Breast epithelium (tissue), 4 donors: ENCODE measurements at regions not wholly inside any gene's neighbourhood (a gene's known extent, or its start where the extent isn't known, plus 50 kb on each side); places are given as distances from the start of the nearest gene placed in this dataset.
"Not testable (repeated sequence)": the region's sequence is repeated elsewhere in the genome, so short reads cannot be mapped to it uniquely, and the experiment has no call there.

Experiments used
- DNase-seq, 2 donors: peaks; one replicate each; pipeline ENCODE4 v3.0.0-alpha.2; 2019; ENCODE audit warnings: low spot score in 2 of 2
- H3K27ac ChIP-seq, 2 donors: fragments of 200-600 bp; sonication (generic) in 1 of 2; one replicate each; pipeline ENCODE4 v1.5.1; 2016 to 2019; ENCODE audit warnings: mild to moderate bottlenecking in 1 of 2
- H3K27me3 ChIP-seq, 2 donors: fragments of 200-600 bp; sonication (generic) in 1 of 2; one replicate each; pipeline versions ENCODE4 v1.5.1 to v1.6.0; 2017 to 2019; ENCODE audit warnings: control low read depth in 1 of 2, mild to moderate bottlenecking in 1 of 2
- H3K36me3 ChIP-seq: fragments of 200-600 bp; one replicate; pipeline ENCODE4 v1.5.1; 2019
- H3K4me1 ChIP-seq, 2 donors: fragments of 200-600 bp; sonication (generic); one replicate each; pipeline ENCODE4 v1.5.1; 2016 to 2019; ENCODE audit warnings: control low read depth in 1 of 2
- H3K4me3 ChIP-seq, 3 donors: fragments of 200-600 bp; sonication (generic); 1 replicate in 2 of 3; 2 replicates in 1 of 3; pipeline ENCODE4 v1.5.1; 2016 to 2019; ENCODE audit warnings: mild to moderate bottlenecking in 3 of 3, moderate library complexity in 2 of 3
- H3K9me3 ChIP-seq, 2 donors: fragments of 200-600 bp; sonication (generic) in 1 of 2; one replicate each; pipeline ENCODE4 v1.5.1; 2016 to 2019; ENCODE audit warnings: control low read depth in 1 of 2
- CTCF ChIP-seq, 3 donors: fragments of 450-650 bp; IDR thresholded peaks; one replicate each; pipeline ENCODE4 v1.5.1; 2016 to 2017; ENCODE audit warnings: antibody characterized with exemption in 3 of 3, mild to moderate bottlenecking in 3 of 3, moderate library complexity in 3 of 3
- POLR2A ChIP-seq: fragments of 450-650 bp; IDR thresholded peaks from one replicate; pipeline ENCODE4 v1.6.1; 2016; ENCODE audit warnings: antibody characterized with exemption, mild to moderate bottlenecking, moderate library complexity
- POLR2AphosphoS5 ChIP-seq, 3 donors: sonication (generic); formaldehyde crosslinking; IDR thresholded peaks; one replicate each; pipeline ENCODE4 v1.6.1; 2017; ENCODE audit warnings: antibody characterized with exemption in 3 of 3
- intact Hi-C: fragments of 100-400 bp; cut with DNase I; formaldehyde crosslinking; loops from one replicate; pipeline ENCODE4 v1.15.1; 2023; ENCODE audit warnings: low total_unique reads

GRCh38 chr3:81072591-81072990 lies 688.9 kb downstream of the GBE1 start:
- Histone ChIP-seq H3K27me3 (no peaks in the 10 kb centered on the region), H3K9me3 (no peaks in the 10 kb centered on the region), H3K4me3 (no peak overlapping the region), H3K36me3 (no peaks in the 10 kb centered on the region), H3K4me1 (no peaks in the 10 kb centered on the region), H3K27ac (no peak overlapping the region)
- no peak for TF ChIP-seq POLR2A
- no peak for TF ChIP-seq POLR2AphosphoS5 (IDR thresholded peaks at IDR 0.05)
- TF ChIP-seq CTCF (IDR thresholded peaks at IDR 0.05), result no peak
- intact Hi-C loops, result no loop called here
- DNase-seq, result no peak

- H3K36me3 ChIP-seq, result no peaks in the 10 kb centered on the region
- intact Hi-C loops, result no loop called here
- H3K4me1 ChIP-seq, result no peaks in the 10 kb centered on the region
- no peak overlapping the region for H3K4me3 ChIP-seq
- no peaks in the 10 kb centered on the region for H3K9me3 ChIP-seq
- TF ChIP-seq POLR2A (no peak), POLR2AphosphoS5 (IDR thresholded peaks at IDR 0.05) (no peak), CTCF (IDR thresholded peaks at IDR 0.05) (no peak)
- no peak overlapping the region for H3K27ac ChIP-seq
- DNase-seq, result no peak
- no peaks in the 10 kb centered on the region for H3K27me3 ChIP-seq
Measured at GRCh38 chr3:81068546-81068945, 692.9 kb downstream of the GBE1 start.

GRCh38 chr3:81063896-81064295 lies 697.5 kb downstream of the GBE1 start:
- intact Hi-C loops, result no loop called here
- no peak overlapping the region for H3K27ac ChIP-seq
- TF ChIP-seq POLR2A (no peak), POLR2AphosphoS5 (IDR thresholded peaks at IDR 0.05) (no peak), CTCF (IDR thresholded peaks at IDR 0.05) (no peak)

GRCh38 chr3:81051133-81051532 lies 710.3 kb downstream of the GBE1 start:
- not testable (repeated sequence) for H3K9me3 ChIP-seq

More at GRCh38 chr3:81063896-81064295, 697.5 kb downstream of the GBE1 start:
- H3K4me1 ChIP-seq, result no peaks in the 10 kb centered on the region
- no peak overlapping the region for H3K4me3 ChIP-seq
- no peaks in the 10 kb centered on the region for H3K27me3 ChIP-seq
- no peak for DNase-seq
- no peaks in the 10 kb centered on the region for H3K9me3 ChIP-seq
- no peaks in the 10 kb centered on the region for H3K36me3 ChIP-seq

GRCh38 chr3:81048058-81048665 lies 713.3 kb downstream of the GBE1 start:
- Histone ChIP-seq H3K36me3 (no peaks in the 10 kb centered on the region), H3K27ac (no peak overlapping the region), H3K9me3 (no peaks in the 10 kb centered on the region), H3K27me3 (no peaks in the 10 kb centered on the region), H3K4me3 (no peak overlapping the region), H3K4me1 (no peaks in the 10 kb centered on the region)
- intact Hi-C loops, result no loop called here
- TF ChIP-seq POLR2A (no peak), POLR2AphosphoS5 (IDR thresholded peaks at IDR 0.05) (no peak), CTCF (IDR thresholded peaks at IDR 0.05) (no peak)
- DNase-seq, result no peak

More at GRCh38 chr3:81051133-81051532, 710.3 kb downstream of the GBE1 start:
- H3K27me3 ChIP-seq, H3K4me3 ChIP-seq, H3K36me3 ChIP-seq, H3K27ac ChIP-seq, intact Hi-C loops, H3K4me1 ChIP-seq, DNase-seq: not testable (repeated sequence)

GRCh38 chr3:81045976-81046375 lies 715.5 kb downstream of the GBE1 start:
- no peak overlapping the region for H3K4me3 ChIP-seq
- no peaks in the 10 kb centered on the region for H3K9me3 ChIP-seq
- no peaks in the 10 kb centered on the region for H3K4me1 ChIP-seq
- no peak overlapping the region for H3K27ac ChIP-seq
- TF ChIP-seq POLR2A (no peak), POLR2AphosphoS5 (IDR thresholded peaks at IDR 0.05) (no peak), CTCF (IDR thresholded peaks at IDR 0.05) (no peak)
- no peaks in the 10 kb centered on the region for H3K27me3 ChIP-seq
- no peaks in the 10 kb centered on the region for H3K36me3 ChIP-seq
- no peak for DNase-seq
- intact Hi-C loops, result no loop called here
